OCI-LY1 (cell line): ENCODE measurements at regions not wholly inside any gene's neighbourhood (a gene's known extent, or its start where the extent isn't known, plus 50 kb on each side); places are given as distances from the start of the nearest gene placed in this dataset.

Experiments used
- H2AFZ ChIP-seq: fragments of 200-600 bp; sonication (generic), shearing (Covaris generic); 2 replicates; pipeline ENCODE4 v1.6.0; 2014; ENCODE audit warnings: antibody characterized with exemption, mild to moderate bottlenecking, low read length
- H3F3A ChIP-seq: fragments of 200-600 bp; sonication (generic), shearing (Covaris generic); 2 replicates; pipeline ENCODE4 v1.6.0; 2014; ENCODE audit warnings: mild to moderate bottlenecking, antibody characterized with exemption, low read length, moderate library complexity; ENCODE audit not compliant: insufficient read depth
- H3K27ac ChIP-seq: fragments of 200-600 bp; sonication (generic); 2 replicates; pipeline ENCODE4 v1.5.1; 2014; ENCODE audit warnings: low read length, mixed run types, mild to moderate bottlenecking, low read depth; ENCODE audit not compliant: poor library complexity, severe bottlenecking
- H3K27me3 ChIP-seq: fragments of 200-600 bp; sonication (generic); 2 replicates; pipeline ENCODE4 v1.6.0; 2014; ENCODE audit warnings: antibody characterized with exemption, mild to moderate bottlenecking, low read length, moderate library complexity; ENCODE audit not compliant: insufficient read depth
- H3K36me3 ChIP-seq: fragments of 200-600 bp; sonication (generic); 2 replicates; pipeline ENCODE4 v1.6.1; 2014; ENCODE audit warnings: mild to moderate bottlenecking, antibody characterized with exemption, low read length, moderate library complexity, mixed read lengths; ENCODE audit not compliant: insufficient read depth
- H3K4me1 ChIP-seq: fragments of 200-600 bp; sonication (generic); 2 replicates; pipeline ENCODE4 v1.5.1; 2014; ENCODE audit warnings: mild to moderate bottlenecking, low read length, moderate library complexity; ENCODE audit not compliant: insufficient read depth, severe bottlenecking
- H3K4me2 ChIP-seq: fragments of 200-600 bp; sonication (generic), shearing (Covaris generic); 2 replicates; pipeline ENCODE4 v1.6.1; 2014; ENCODE audit warnings: low read length
- H3K4me3 ChIP-seq: fragments of 200-600 bp; sonication (generic); 2 replicates; pipeline ENCODE4 v1.5.1; 2014; ENCODE audit warnings: low read length, low read depth, mild to moderate bottlenecking, mixed read lengths; ENCODE audit not compliant: poor library complexity, severe bottlenecking
- H3K79me2 ChIP-seq: fragments of 200-600 bp; shearing (Covaris generic); 2 replicates; pipeline ENCODE4 v1.6.1; 2016; ENCODE audit warnings: mixed run types, low read length, mixed read lengths; ENCODE audit not compliant: insufficient read depth
- H3K9ac ChIP-seq: fragments of 200-600 bp; sonication (generic), shearing (Covaris generic); 2 replicates; pipeline ENCODE4 v1.6.1; 2014; ENCODE audit warnings: mild to moderate bottlenecking, low read length, mixed read lengths
- H3K9me2 ChIP-seq: fragments of 200-600 bp; sonication (generic), shearing (Covaris generic); 2 replicates; pipeline ENCODE4 v1.6.1; 2014; ENCODE audit warnings: low read depth, mild to moderate bottlenecking, low read length, mixed read lengths
- H3K9me3 ChIP-seq: fragments of 200-600 bp; shearing (Covaris generic); 2 replicates; pipeline ENCODE4 v1.6.1; 2014; ENCODE audit warnings: low read length, mixed read lengths
- H4K20me1 ChIP-seq: fragments of 200-600 bp; sonication (generic), shearing (Covaris generic); 2 replicates; pipeline ENCODE4 v1.6.0; 2016; ENCODE audit warnings: mild to moderate bottlenecking, low read length; ENCODE audit not compliant: insufficient read depth
- CTCF ChIP-seq: fragments of 200-600 bp; sonication (generic), shearing (Covaris generic); IDR thresholded peaks from 2 replicates; pipeline ENCODE4 v1.5.1; 2017; ENCODE audit warnings: mild to moderate bottlenecking, antibody characterized with exemption, low read length, moderate library complexity, mixed read lengths
- EZH2 ChIP-seq: fragments of 200-600 bp; sonication (generic), shearing (Covaris generic); IDR thresholded peaks from 2 replicates; pipeline ENCODE4 v1.8.0; 2017; ENCODE audit warnings: borderline replicate concordance, mixed run types, mild to moderate bottlenecking, antibody characterized with exemption, low read length, moderate library complexity, mixed read lengths

DNA sequence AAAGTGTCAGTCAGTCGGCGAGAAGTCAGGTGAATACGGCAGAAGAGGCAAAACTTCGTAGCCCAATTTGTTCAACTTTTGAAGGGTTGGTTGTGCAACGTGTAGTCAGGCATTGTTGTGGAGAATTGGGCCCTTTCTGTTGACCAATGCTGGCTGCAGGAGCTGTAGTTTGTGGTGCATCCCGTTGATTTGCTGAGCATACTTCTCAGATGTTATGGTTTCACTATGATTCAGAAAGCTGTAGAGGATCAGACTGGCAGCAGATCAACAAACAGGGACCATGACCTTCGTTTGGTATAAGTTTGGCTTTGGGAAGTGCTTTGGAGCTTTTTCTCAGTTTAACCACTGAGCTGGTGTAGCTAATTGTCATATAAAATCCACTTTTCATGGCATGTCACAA, 190.2 kb upstream of the ADAMTS5 start:
- H3K27me3 ChIP-seq, result no peaks in the 10 kb centered on the region
- H3K36me3 ChIP-seq, result no peaks in the 10 kb centered on the region
- no peaks in the 10 kb centered on the region for H3K9me3 ChIP-seq
- H2AFZ ChIP-seq, result no peak overlapping the region
- no peak overlapping the region for H3K27ac ChIP-seq
- TF ChIP-seq EZH2, result no peak
- TF ChIP-seq CTCF, result no peak
- no peaks in the 10 kb centered on the region for H3K4me1 ChIP-seq
- H3K79me2 ChIP-seq, result no peaks in the 10 kb centered on the region
- no peak overlapping the region for H3K4me3 ChIP-seq
- H3K4me2 ChIP-seq, result no peak overlapping the region
- no peaks in the 10 kb centered on the region for H3K9me2 ChIP-seq
- H3F3A ChIP-seq, result no peaks in the 10 kb centered on the region
- no peak overlapping the region for H3K9ac ChIP-seq
- H4K20me1 ChIP-seq, result no peaks in the 10 kb centered on the region

DNA sequence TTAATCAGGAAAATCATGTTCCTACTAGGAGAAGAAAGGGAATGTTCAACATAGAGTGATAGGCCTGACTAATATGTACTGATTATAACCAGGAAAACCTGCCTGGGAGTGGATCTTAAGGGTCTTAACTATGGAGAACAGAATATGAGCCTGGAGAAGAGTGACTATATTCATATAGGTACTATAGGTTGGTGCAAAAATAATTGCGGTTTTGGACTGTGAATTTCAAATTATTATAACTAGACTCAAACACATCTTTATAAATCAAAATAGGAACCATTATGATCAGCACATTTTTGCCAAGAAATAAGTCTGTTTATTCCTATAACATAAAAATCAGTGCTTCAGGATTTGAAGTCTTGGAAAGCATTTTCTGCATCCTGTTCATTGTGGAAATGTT, 189.8 kb upstream of the ADAMTS5 start:
- H3K27me3 ChIP-seq, result no peaks in the 10 kb centered on the region
- H3K36me3 ChIP-seq, result no peaks in the 10 kb centered on the region
- H4K20me1 ChIP-seq, result no peaks in the 10 kb centered on the region
- H3F3A ChIP-seq, result no peaks in the 10 kb centered on the region
- H3K27ac ChIP-seq, result no peak overlapping the region
- H3K4me2 ChIP-seq, result no peak overlapping the region
- H3K9ac ChIP-seq, result no peak overlapping the region
- H3K9me3 ChIP-seq, result no peaks in the 10 kb centered on the region
- no peak overlapping the region for H3K4me3 ChIP-seq
- H3K9me2 ChIP-seq, result no peaks in the 10 kb centered on the region
- no peaks in the 10 kb centered on the region for H3K79me2 ChIP-seq
- TF ChIP-seq EZH2 (no peak), CTCF (no peak)
- H2AFZ ChIP-seq, result no peak overlapping the region
- no peaks in the 10 kb centered on the region for H3K4me1 ChIP-seq

GRCh38 chr21:27155130-27155500, 188.2 kb upstream of the ADAMTS5 start:
- H3K27ac ChIP-seq, result no peak overlapping the region
- H2AFZ ChIP-seq, result no peak overlapping the region
- H3K27me3 ChIP-seq, result no peaks in the 10 kb centered on the region
- no peaks in the 10 kb centered on the region for H3K79me2 ChIP-seq
- H3K9me2 ChIP-seq, result no peaks in the 10 kb centered on the region
- H3K4me2 ChIP-seq, result no peak overlapping the region
- no peaks in the 10 kb centered on the region for H3K9me3 ChIP-seq
- no peaks in the 10 kb centered on the region for H3K4me1 ChIP-seq
- no peaks in the 10 kb centered on the region for H3K36me3 ChIP-seq
- no peak overlapping the region for H3K4me3 ChIP-seq
- TF ChIP-seq EZH2 (no peak), CTCF (no peak)
- H3K9ac ChIP-seq, result no peak overlapping the region
- no peaks in the 10 kb centered on the region for H4K20me1 ChIP-seq
- no peaks in the 10 kb centered on the region for H3F3A ChIP-seq
